CD4-positive, CD25-positive, alpha-beta regulatory T cell (primary cell): ENCODE measurements at regions not wholly inside any gene's neighbourhood (a gene's known extent, or its start where the extent isn't known, plus 50 kb on each side); places are given as distances from the start of the nearest gene placed in this dataset.

Experiments used
- ATAC-seq, 2 donors: fragments of 150-1000 bp; cut with Tn5 transposase; one replicate each; pipeline ENCODE4 v1.10.0; 2021; ENCODE audit warnings: low read depth in 2 of 2, moderate number of reproducible peaks in 2 of 2, moderate library complexity in 1 of 2
- DNase-seq, 3 donors: peaks; one replicate each; pipeline versions ENCODE4 v3.0.0 to v3.0.0-alpha.2; 2012 to 2022; ENCODE audit warnings: mixed read lengths in 1 of 3
- H3K27ac ChIP-seq: one replicate; pipeline ENCODE4 v1.7.0; 2013; ENCODE audit warnings: mild to moderate bottlenecking, low read length; ENCODE audit not compliant: insufficient read depth, poor library complexity, severe bottlenecking
- H3K27me3 ChIP-seq: one replicate; pipeline ENCODE4 v1.7.0; 2013; ENCODE audit warnings: low read length; ENCODE audit not compliant: control insufficient read depth, insufficient read depth
- H3K36me3 ChIP-seq: one replicate; pipeline ENCODE4 v1.7.0; 2013; ENCODE audit warnings: mild to moderate bottlenecking, low read length, moderate library complexity; ENCODE audit not compliant: control insufficient read depth, insufficient read depth
- H3K4me1 ChIP-seq: 2 replicates; pipeline ENCODE4 v1.7.0; 2013; ENCODE audit warnings: mild to moderate bottlenecking, low read length; ENCODE audit not compliant: insufficient read depth, control insufficient read depth, poor library complexity, severe bottlenecking
- H3K4me3 ChIP-seq: one replicate; pipeline ENCODE4 v1.7.0; 2013; ENCODE audit warnings: low read depth, mild to moderate bottlenecking, low read length, moderate library complexity
- H3K9me3 ChIP-seq, 2 experiments: 1 replicate in 1 of 2; 2 replicates in 1 of 2; pipeline ENCODE4 v1.7.0; 2013; ENCODE audit warnings: low read length in 2 of 2, mild to moderate bottlenecking in 1 of 2, moderate library complexity in 1 of 2; ENCODE audit not compliant: control insufficient read depth in 2 of 2
- H3K27ac Mint-ChIP-seq, 3 donors: one replicate each; pipeline ENCODE4 v1.8.0; 2020 to 2022; ENCODE audit warnings: mild to moderate bottlenecking in 3 of 3, mixed read lengths in 3 of 3, moderate library complexity in 2 of 3
- H3K27me3 Mint-ChIP-seq: one replicate; pipeline ENCODE4 v1.8.0; 2022; ENCODE audit warnings: mild to moderate bottlenecking, mixed read lengths
- H3K36me3 Mint-ChIP-seq: one replicate; pipeline ENCODE4 v1.8.0; 2020; ENCODE audit warnings: mixed read lengths
- H3K4me1 Mint-ChIP-seq, 4 donors: one replicate each; pipeline ENCODE4 v1.8.0; 2020 to 2022; ENCODE audit warnings: mixed read lengths in 4 of 4, mild to moderate bottlenecking in 1 of 4
- H3K4me3 Mint-ChIP-seq, 4 donors: one replicate each; pipeline ENCODE4 v1.8.0; 2020 to 2022; ENCODE audit warnings: mild to moderate bottlenecking in 4 of 4, mixed read lengths in 4 of 4, moderate library complexity in 3 of 4
- H3K9me3 Mint-ChIP-seq, 7 donors: one replicate each; pipeline ENCODE4 v1.8.0; 2020 to 2022; ENCODE audit warnings: mixed read lengths in 7 of 7, mild to moderate bottlenecking in 3 of 7, moderate library complexity in 2 of 7

- DNase-seq, result no peak
- no peaks in the 10 kb centered on the region for H3K27me3 Mint-ChIP-seq
- H3K4me1 ChIP-seq, result no peaks in the 10 kb centered on the region
- no peaks in the 10 kb centered on the region for H3K36me3 Mint-ChIP-seq
- H3K4me1 Mint-ChIP-seq, result no peaks in the 10 kb centered on the region
- H3K4me3 Mint-ChIP-seq, result no peak overlapping the region
- H3K27ac Mint-ChIP-seq, result no peak overlapping the region
- peaks cover 0 to 6% (median 0%) of the 10 kb centered on the region in 7 donors for H3K9me3 Mint-ChIP-seq
- H3K9me3 ChIP-seq, result no peaks in the 10 kb centered on the region
- H3K36me3 ChIP-seq, result no peaks in the 10 kb centered on the region
- H3K27me3 ChIP-seq, result no peaks in the 10 kb centered on the region
- no peak overlapping the region for H3K27ac ChIP-seq
- ATAC-seq, result no peak
- H3K4me3 ChIP-seq, result no peak overlapping the region
Measured at GRCh38 chr16:82345318-82345717, 175.3 kb upstream of the MPHOSPH6 start.

- no peak overlapping the region for H3K27ac ChIP-seq
- no peak overlapping the region for H3K4me3 ChIP-seq
- no peaks in the 10 kb centered on the region for H3K36me3 ChIP-seq
- DNase-seq, result no peak
- peaks cover 0 to 6% (median 0%) of the 10 kb centered on the region in 7 donors for H3K9me3 Mint-ChIP-seq
- H3K27me3 Mint-ChIP-seq, result no peaks in the 10 kb centered on the region
- H3K9me3 ChIP-seq, result no peaks in the 10 kb centered on the region
- no peak overlapping the region for H3K27ac Mint-ChIP-seq
- no peaks in the 10 kb centered on the region for H3K4me1 Mint-ChIP-seq
- ATAC-seq, result no peak
- H3K36me3 Mint-ChIP-seq, result no peaks in the 10 kb centered on the region
- no peaks in the 10 kb centered on the region for H3K27me3 ChIP-seq
- H3K4me3 Mint-ChIP-seq, result no peak overlapping the region
- H3K4me1 ChIP-seq, result no peaks in the 10 kb centered on the region
Measured at GRCh38 chr16:82344157-82344556, 174.1 kb upstream of the MPHOSPH6 start.

DNA sequence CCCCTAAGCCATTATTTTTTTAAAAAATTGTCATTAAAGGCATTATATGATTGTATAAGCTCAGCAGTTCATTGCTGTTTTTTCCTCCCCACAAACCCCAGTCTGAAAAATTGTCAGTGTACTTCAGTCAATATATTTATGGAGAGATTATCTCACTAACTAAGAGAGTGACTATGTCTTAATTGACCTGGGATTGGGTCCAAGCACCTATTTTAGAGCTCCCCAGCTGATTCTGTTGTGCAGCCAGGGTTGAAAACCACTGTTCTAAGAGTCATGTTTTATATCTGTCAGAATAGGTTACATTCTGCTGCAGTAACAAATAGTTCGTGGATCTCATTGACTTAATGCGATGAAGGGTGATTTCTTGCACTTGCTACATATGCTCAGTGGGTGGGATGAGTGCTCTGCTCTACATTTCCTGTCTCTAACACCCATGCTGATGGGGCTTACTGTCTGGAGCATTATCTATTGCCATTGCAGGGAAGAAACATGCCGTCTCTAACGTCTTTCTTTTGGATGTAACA, 171.2 kb upstream of the MPHOSPH6 start:
- no peaks in the 10 kb centered on the region for H3K27me3 Mint-ChIP-seq
- H3K36me3 Mint-ChIP-seq, result no peaks in the 10 kb centered on the region
- Histone ChIP-seq H3K4me1 (no peaks in the 10 kb centered on the region), H3K4me3 (no peak overlapping the region), H3K27me3 (no peaks in the 10 kb centered on the region), H3K27ac (no peak overlapping the region), H3K9me3 (no peaks in the 10 kb centered on the region), H3K36me3 (no peaks in the 10 kb centered on the region)
- no peak for ATAC-seq
- no peak for DNase-seq
- no peak overlapping the region for H3K27ac Mint-ChIP-seq
- peaks cover 0 to 6% (median 2%) of the 10 kb centered on the region in 7 donors for H3K9me3 Mint-ChIP-seq
- H3K4me1 Mint-ChIP-seq, result no peaks in the 10 kb centered on the region
- H3K4me3 Mint-ChIP-seq, result no peak overlapping the region

- Mint-ChIP-seq H3K27ac (no peak overlapping the region), H3K36me3 (no peaks in the 10 kb centered on the region), H3K9me3 (peaks cover 0 to 6% (median 2%) of the 10 kb centered on the region in 7 donors), H3K27me3 (no peaks in the 10 kb centered on the region), H3K4me3 (no peak overlapping the region), H3K4me1 (no peaks in the 10 kb centered on the region)
- H3K9me3 ChIP-seq, result no peaks in the 10 kb centered on the region
- DNase-seq (no peak), ATAC-seq (no peak)
- H3K27me3 ChIP-seq, result no peaks in the 10 kb centered on the region
- no peak overlapping the region for H3K4me3 ChIP-seq
- no peaks in the 10 kb centered on the region for H3K36me3 ChIP-seq
- no peaks in the 10 kb centered on the region for H3K4me1 ChIP-seq
- H3K27ac ChIP-seq, result no peak overlapping the region
Measured at GRCh38 chr16:82340531-82340930, 170.5 kb upstream of the MPHOSPH6 start.

DNA sequence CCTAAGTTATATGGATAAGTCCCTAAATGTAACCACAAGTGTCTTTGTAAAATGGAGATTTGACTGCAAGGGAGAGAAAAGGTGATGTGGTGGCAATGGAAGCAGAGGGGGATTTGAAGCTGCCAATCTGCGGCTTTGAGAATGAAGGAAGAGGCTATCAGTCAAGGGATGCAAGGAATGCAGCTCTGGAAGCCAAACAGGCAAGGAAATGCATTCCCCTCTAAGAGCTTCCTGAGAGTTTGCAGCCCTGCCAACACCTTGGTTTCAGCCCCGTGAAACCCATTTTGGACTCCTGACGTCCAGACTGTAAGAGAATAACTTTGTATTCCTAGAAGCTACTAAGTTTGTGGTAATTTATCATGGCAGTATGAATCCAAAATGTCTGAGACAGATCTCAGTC, 167.3 kb upstream of the MPHOSPH6 start:
- Mint-ChIP-seq H3K27me3 (no peaks in the 10 kb centered on the region), H3K27ac (no peak overlapping the region), H3K4me3 (no peak overlapping the region)

GRCh38 chr16:82331974-82332750, 162.1 kb upstream of the MPHOSPH6 start:
- peaks cover 0 to 4% (median 0%) of the 10 kb centered on the region in 7 donors for H3K9me3 Mint-ChIP-seq
- H3K36me3 Mint-ChIP-seq, result no peaks in the 10 kb centered on the region
- H3K4me1 ChIP-seq, result no peaks in the 10 kb centered on the region
- no peak overlapping the region for H3K4me3 ChIP-seq
- no peaks in the 10 kb centered on the region for H3K36me3 ChIP-seq
- H3K4me1 Mint-ChIP-seq, result no peaks in the 10 kb centered on the region
- H3K27ac Mint-ChIP-seq, result no peak overlapping the region
- DNase-seq, result no peak
- H3K27me3 ChIP-seq, result no peaks in the 10 kb centered on the region
- no peak for ATAC-seq
- H3K27me3 Mint-ChIP-seq, result peaks cover 4% of the 10 kb centered on the region
- H3K4me3 Mint-ChIP-seq, result no peak overlapping the region
- H3K9me3 ChIP-seq, result no peaks in the 10 kb centered on the region
- H3K27ac ChIP-seq, result no peak overlapping the region

More for the DNA sequence above, 167.3 kb upstream of the MPHOSPH6 start:
- Histone ChIP-seq H3K4me3 (no peak overlapping the region), H3K4me1 (no peaks in the 10 kb centered on the region), H3K9me3 (no peaks in the 10 kb centered on the region), H3K36me3 (no peaks in the 10 kb centered on the region), H3K27me3 (no peaks in the 10 kb centered on the region), H3K27ac (no peak overlapping the region)
- DNase-seq (no peak), ATAC-seq (no peak)
- no peaks in the 10 kb centered on the region for H3K4me1 Mint-ChIP-seq
- no peaks in the 10 kb centered on the region for H3K36me3 Mint-ChIP-seq
- H3K9me3 Mint-ChIP-seq, result peaks cover 0 to 6% (median 0%) of the 10 kb centered on the region in 7 donors

GRCh38 chr16:82331397-82331796, 161.4 kb upstream of the MPHOSPH6 start:
- H3K4me3 Mint-ChIP-seq, result no peak overlapping the region
- no peak overlapping the region for H3K27ac Mint-ChIP-seq
- H3K27me3 Mint-ChIP-seq, result peaks cover 7% of the 10 kb centered on the region
- no peaks in the 10 kb centered on the region for H3K36me3 Mint-ChIP-seq
- Histone ChIP-seq H3K36me3 (no peaks in the 10 kb centered on the region), H3K4me1 (no peaks in the 10 kb centered on the region), H3K9me3 (no peaks in the 10 kb centered on the region), H3K27ac (no peak overlapping the region), H3K27me3 (no peaks in the 10 kb centered on the region), H3K4me3 (no peak overlapping the region)
- ATAC-seq (no peak), DNase-seq (no peak)
- no peaks in the 10 kb centered on the region for H3K4me1 Mint-ChIP-seq
- H3K9me3 Mint-ChIP-seq, result peaks cover 0 to 7% (median 0%) of the 10 kb centered on the region in 7 donors
